22Rv1 (cell line): ENCODE measurements at regions not wholly inside any gene's neighbourhood (a gene's known extent, or its start where the extent isn't known, plus 50 kb on each side); places are given as distances from the start of the nearest gene placed in this dataset.

Experiments
- ZFX ChIP-seq: fragments of 450-650 bp; IDR thresholded peaks from 2 replicates; pipeline ENCODE4 v1.6.1; 2017; ENCODE audit warnings: antibody characterized with exemption, borderline replicate concordance
- TF ChIP-seq, protein P1 (sequence below): fragments of 450-650 bp; IDR thresholded peaks from 2 replicates; pipeline ENCODE4 v1.5.1; 2017; ENCODE audit warnings: mild to moderate bottlenecking

DNA sequence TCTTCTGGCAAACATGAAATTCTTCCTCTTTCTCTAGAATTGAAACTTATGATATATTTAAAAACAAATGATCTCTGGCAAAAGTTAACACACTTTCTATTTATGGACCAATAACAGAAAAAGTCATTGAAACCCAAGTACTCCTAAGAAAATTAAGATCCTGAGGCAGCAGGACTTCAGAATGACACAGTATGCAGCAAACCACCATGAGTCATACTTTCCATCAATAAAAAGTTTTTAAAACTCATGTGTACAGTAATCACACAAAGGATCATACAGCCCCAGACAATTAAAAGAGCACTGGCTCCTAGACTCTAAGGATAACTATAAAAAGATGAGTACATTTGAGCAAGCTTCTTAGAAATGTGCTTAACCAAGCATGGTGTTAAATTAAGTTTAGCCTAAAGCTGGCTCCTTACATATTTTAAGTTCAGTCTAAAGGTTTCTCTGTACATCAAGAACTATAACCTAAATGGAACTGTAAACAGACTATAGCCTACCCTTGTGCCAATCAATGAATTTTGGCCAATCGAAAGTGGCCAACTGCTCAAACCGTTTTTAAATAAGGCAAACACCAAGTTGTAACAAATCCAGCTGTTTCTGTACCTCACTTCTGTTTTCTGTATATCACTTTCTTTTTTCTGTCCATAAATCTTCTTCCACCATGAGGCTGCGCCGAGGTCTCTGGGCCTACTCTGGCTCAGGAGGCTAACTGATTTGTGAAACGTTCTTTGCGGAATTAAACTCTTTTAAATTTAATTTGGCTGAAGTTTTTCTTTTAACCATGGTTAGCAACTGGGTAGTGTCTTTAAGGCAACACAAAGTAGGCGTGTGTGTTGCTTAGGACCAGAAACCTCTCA, 232.1 kb upstream of the PIK3R1 start:
- no peak for TF ChIP-seq ZFX
- TF ChIP-seq, protein P1, sequence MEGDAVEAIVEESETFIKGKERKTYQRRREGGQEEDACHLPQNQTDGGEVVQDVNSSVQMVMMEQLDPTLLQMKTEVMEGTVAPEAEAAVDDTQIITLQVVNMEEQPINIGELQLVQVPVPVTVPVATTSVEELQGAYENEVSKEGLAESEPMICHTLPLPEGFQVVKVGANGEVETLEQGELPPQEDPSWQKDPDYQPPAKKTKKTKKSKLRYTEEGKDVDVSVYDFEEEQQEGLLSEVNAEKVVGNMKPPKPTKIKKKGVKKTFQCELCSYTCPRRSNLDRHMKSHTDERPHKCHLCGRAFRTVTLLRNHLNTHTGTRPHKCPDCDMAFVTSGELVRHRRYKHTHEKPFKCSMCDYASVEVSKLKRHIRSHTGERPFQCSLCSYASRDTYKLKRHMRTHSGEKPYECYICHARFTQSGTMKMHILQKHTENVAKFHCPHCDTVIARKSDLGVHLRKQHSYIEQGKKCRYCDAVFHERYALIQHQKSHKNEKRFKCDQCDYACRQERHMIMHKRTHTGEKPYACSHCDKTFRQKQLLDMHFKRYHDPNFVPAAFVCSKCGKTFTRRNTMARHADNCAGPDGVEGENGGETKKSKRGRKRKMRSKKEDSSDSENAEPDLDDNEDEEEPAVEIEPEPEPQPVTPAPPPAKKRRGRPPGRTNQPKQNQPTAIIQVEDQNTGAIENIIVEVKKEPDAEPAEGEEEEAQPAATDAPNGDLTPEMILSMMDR = no peak
